ENCODE measurements at regions not wholly inside any gene's neighbourhood (a gene's known extent, or its start where the extent isn't known, plus 50 kb on each side); places are given as distances from the start of the nearest gene placed in this dataset.
"Not testable (repeated sequence)": the region's sequence is repeated elsewhere in the genome, so short reads cannot be mapped to it uniquely, and the experiment has no call there.

- Mint-ChIP-seq H3K4me3 (peak overlapping the region; percentile 17), H3K4me1 (peaks cover 33% of the 10 kb centered on the region), H3K36me3 (no peaks in the 10 kb centered on the region), H3K27me3 (peaks cover 24% of the 10 kb centered on the region), H3K27ac (peak overlapping the region; percentile 75), H3K9me3 (no peaks in the 10 kb centered on the region)
- DNase-seq = no peak
- CTCF ChIA-PET = interaction anchor here (1.2 to 6.3 kb wide), 4 partner anchors 17 to 28 kb away, joined by 4 to 39 read pairs (median 19); no protein-coding TSS in a partner anchor
Observed at GRCh38 chr14:106395456-106396050, 869.2 kb downstream of the TMEM121 start.

- CTCF ChIA-PET = interaction anchor here (0.9 to 6.3 kb wide), 6 partner anchors 18 to 188 kb away, joined by 3 to 34 read pairs (median 6); no protein-coding TSS in a partner anchor
- Mint-ChIP-seq H3K9me3 (no peaks in the 10 kb centered on the region), H3K27ac (no peak overlapping the region), H3K27me3 (peaks cover 17% of the 10 kb centered on the region), H3K4me1 (peaks cover 33% of the 10 kb centered on the region), H3K36me3 (no peaks in the 10 kb centered on the region), H3K4me3 (peak overlapping the region; percentile 39)
- DNase-seq = no peak
Observed at GRCh38 chr14:106396999-106397398, 870.6 kb downstream of the TMEM121 start.

GRCh38 chr14:106398931-106399331 is 872.5 kb downstream of the TMEM121 start:
- H3K27ac Mint-ChIP-seq, H3K9me3 Mint-ChIP-seq, H3K36me3 Mint-ChIP-seq: not testable (repeated sequence)
- peak; percentile 63 for DNase-seq
- peak overlapping the region; percentile 67 for H3K4me3 Mint-ChIP-seq
- peaks cover 33% of the 10 kb centered on the region for H3K4me1 Mint-ChIP-seq
- CTCF ChIA-PET = interaction anchor here (1.1 kb wide), 3 partner anchors 17 to 91 kb away, joined by 3 read pairs; no protein-coding TSS in a partner anchor
- H3K27me3 Mint-ChIP-seq = peaks cover 12% of the 10 kb centered on the region

- H3K9me3 Mint-ChIP-seq, H3K36me3 Mint-ChIP-seq, DNase-seq, H3K4me3 Mint-ChIP-seq, CTCF ChIA-PET, H3K27me3 Mint-ChIP-seq, H3K27ac Mint-ChIP-seq: not testable (repeated sequence)
- H3K4me1 Mint-ChIP-seq = peaks cover 22% of the 10 kb centered on the region
Observed at GRCh38 chr14:106401316-106401715, 874.9 kb downstream of the TMEM121 start.

- H3K27me3 Mint-ChIP-seq, H3K9me3 Mint-ChIP-seq, H3K27ac Mint-ChIP-seq, H3K4me3 Mint-ChIP-seq, H3K36me3 Mint-ChIP-seq, H3K4me1 Mint-ChIP-seq: not testable (repeated sequence)
- CTCF ChIA-PET = interaction anchor here (2.1 to 5.4 kb wide), 4 partner anchors 10 to 97 kb away, joined by 5 to 35 read pairs (median 16); no protein-coding TSS in a partner anchor
- peak; percentile 64 for DNase-seq
Observed at GRCh38 chr14:106410229-106410628, 883.8 kb downstream of the TMEM121 start.

GRCh38 chr14:106414464-106414863 is 888.1 kb downstream of the TMEM121 start:
- no peak overlapping the region for H3K27ac Mint-ChIP-seq
- no peaks in the 10 kb centered on the region for H3K4me1 Mint-ChIP-seq
- peaks cover 18% of the 10 kb centered on the region for H3K27me3 Mint-ChIP-seq
- CTCF ChIA-PET = interaction anchor here (1.7 kb wide), 1 partner anchor 106 kb away, joined by 5 read pairs; no protein-coding TSS in a partner anchor
- H3K4me3 Mint-ChIP-seq = no peak overlapping the region
- H3K36me3 Mint-ChIP-seq = no peaks in the 10 kb centered on the region
- peaks cover 2% of the 10 kb centered on the region for H3K9me3 Mint-ChIP-seq
- DNase-seq = no peak

- peak; percentile 90 for DNase-seq
- CTCF ChIA-PET = interaction anchor here (0.6 to 4.6 kb wide), 100 partner anchors 9 to 1009 kb away, joined by 3 to 71 read pairs (median 4); no protein-coding TSS in a partner anchor
- Mint-ChIP-seq H3K27me3 (peaks cover 30% of the 10 kb centered on the region), H3K27ac (peak overlapping the region; percentile 33), H3K4me3 (no peak overlapping the region), H3K9me3 (peaks cover 2% of the 10 kb centered on the region), H3K4me1 (no peaks in the 10 kb centered on the region), H3K36me3 (no peaks in the 10 kb centered on the region)
Observed at GRCh38 chr14:106417224-106418049, 891.1 kb downstream of the TMEM121 start.

- H3K4me3 Mint-ChIP-seq = no peak overlapping the region
- H3K9me3 Mint-ChIP-seq = peaks cover 2% of the 10 kb centered on the region
- peaks cover 43% of the 10 kb centered on the region for H3K27me3 Mint-ChIP-seq
- H3K36me3 Mint-ChIP-seq = no peaks in the 10 kb centered on the region
- CTCF ChIA-PET = interaction anchor here (0.6 to 4.6 kb wide), 14 partner anchors 8 to 253 kb away, joined by 3 to 71 read pairs (median 9); no protein-coding TSS in a partner anchor
- no peak for DNase-seq
- H3K27ac Mint-ChIP-seq = no peak overlapping the region
- H3K4me1 Mint-ChIP-seq = no peaks in the 10 kb centered on the region
Observed at GRCh38 chr14:106419376-106419965, 893.1 kb downstream of the TMEM121 start.

GRCh38 chr14:106421431-106422033 is 895.1 kb downstream of the TMEM121 start:
- not testable (repeated sequence) for H3K36me3 Mint-ChIP-seq, H3K27ac Mint-ChIP-seq, H3K9me3 Mint-ChIP-seq, H3K4me3 Mint-ChIP-seq, H3K4me1 Mint-ChIP-seq
- peaks cover 50% of the 10 kb centered on the region for H3K27me3 Mint-ChIP-seq
- CTCF ChIA-PET = interaction anchor here (0.8 to 3.4 kb wide), 18 partner anchors 9 to 239 kb away, joined by 3 to 26 read pairs (median 4); no protein-coding TSS in a partner anchor
- DNase-seq = peak; percentile 85

GRCh38 chr14:106422066-106422465 is 895.7 kb downstream of the TMEM121 start:
- no peak for DNase-seq
- CTCF ChIA-PET = interaction anchor here (0.7 to 3.4 kb wide), 16 partner anchors 9 to 238 kb away, joined by 3 to 26 read pairs (median 4); no protein-coding TSS in a partner anchor
- Mint-ChIP-seq H3K9me3 (peaks cover 2% of the 10 kb centered on the region), H3K27me3 (peaks cover 54% of the 10 kb centered on the region), H3K4me1 (no peaks in the 10 kb centered on the region), H3K27ac (no peak overlapping the region), H3K4me3 (no peak overlapping the region), H3K36me3 (no peaks in the 10 kb centered on the region)

- peaks cover 40% of the 10 kb centered on the region for H3K27me3 Mint-ChIP-seq
- H3K4me3 Mint-ChIP-seq, H3K36me3 Mint-ChIP-seq, DNase-seq, H3K4me1 Mint-ChIP-seq, H3K27ac Mint-ChIP-seq, H3K9me3 Mint-ChIP-seq: not testable (repeated sequence)
- CTCF ChIA-PET = interaction anchor here (0.9 to 1.9 kb wide), 3 partner anchors 12 to 193 kb away, joined by 3 to 6 read pairs (median 4); no protein-coding TSS in a partner anchor
Observed at GRCh38 chr14:106425150-106425549, 898.8 kb downstream of the TMEM121 start.

- Mint-ChIP-seq H3K4me3 (no peak overlapping the region), H3K36me3 (no peaks in the 10 kb centered on the region), H3K27me3 (peaks cover 38% of the 10 kb centered on the region), H3K4me1 (peaks cover 6% of the 10 kb centered on the region), H3K27ac (no peak overlapping the region), H3K9me3 (no peaks in the 10 kb centered on the region)
- CTCF ChIA-PET = interaction anchor here (0.7 to 3.3 kb wide), 25 partner anchors 12 to 121 kb away, joined by 3 to 14 read pairs (median 4); no protein-coding TSS in a partner anchor
- DNase-seq = peak; percentile 64
Observed at GRCh38 chr14:106436310-106436905, 910.0 kb downstream of the TMEM121 start.

GRCh38 chr14:106442857-106443256 is 916.5 kb downstream of the TMEM121 start:
- Mint-ChIP-seq H3K36me3 (no peaks in the 10 kb centered on the region), H3K4me1 (no peaks in the 10 kb centered on the region), H3K27ac (no peak overlapping the region), H3K9me3 (no peaks in the 10 kb centered on the region), H3K4me3 (no peak overlapping the region), H3K27me3 (peaks cover 50% of the 10 kb centered on the region)
- CTCF ChIA-PET = interaction anchor here (0.6 to 2.0 kb wide), 8 partner anchors 11 to 125 kb away, joined by 3 to 6 read pairs (median 3); no protein-coding TSS in a partner anchor
- peak; percentile 64 for DNase-seq
